ENCODE measurements at regions not wholly inside any gene's neighbourhood (a gene's known extent, or its start where the extent isn't known, plus 50 kb on each side); places are given as distances from the start of the nearest gene placed in this dataset.

GRCh38 chr20:61186771-61187472, 65.1 kb upstream of the CDH4 start:
- TF ChIP-seq SPI1 (IDR thresholded peaks at IDR 0.05; ENCODE audit: low read depth, low read length): no peak
- no peak for TF ChIP-seq POLR2A (IDR thresholded peaks at IDR 0.05; ENCODE audit: low read depth, low read length)

Measured in GM12891 (cell line).